Right lobe of liver (tissue), 4 donors: ENCODE measurements at regions not wholly inside any gene's neighbourhood (a gene's known extent, or its start where the extent isn't known, plus 50 kb on each side); places are given as distances from the start of the nearest gene placed in this dataset.

ENCODE experiments used
- CTCF ChIP-seq, 4 donors: fragments of 200-600 bp in 3 of 4; fragments of 450-650 bp in 1 of 4; IDR thresholded peaks; one replicate each; pipeline versions ENCODE4 v1.5.1 to v1.8.0; 2016 to 2022; ENCODE audit warnings: antibody characterized with exemption in 4 of 4, mild to moderate bottlenecking in 2 of 4
- POLR2A ChIP-seq: fragments of 450-650 bp; IDR thresholded peaks from one replicate; pipeline ENCODE4 v1.6.1; 2017; ENCODE audit warnings: antibody characterized with exemption, mild to moderate bottlenecking
- donor health status: DM: no; HTN: no; CAD: no.
- donor health status: DM: no; HTN: no; CAD: no.
- donor health status: DM: no; HTN: yes; CAD: no.

DNA sequence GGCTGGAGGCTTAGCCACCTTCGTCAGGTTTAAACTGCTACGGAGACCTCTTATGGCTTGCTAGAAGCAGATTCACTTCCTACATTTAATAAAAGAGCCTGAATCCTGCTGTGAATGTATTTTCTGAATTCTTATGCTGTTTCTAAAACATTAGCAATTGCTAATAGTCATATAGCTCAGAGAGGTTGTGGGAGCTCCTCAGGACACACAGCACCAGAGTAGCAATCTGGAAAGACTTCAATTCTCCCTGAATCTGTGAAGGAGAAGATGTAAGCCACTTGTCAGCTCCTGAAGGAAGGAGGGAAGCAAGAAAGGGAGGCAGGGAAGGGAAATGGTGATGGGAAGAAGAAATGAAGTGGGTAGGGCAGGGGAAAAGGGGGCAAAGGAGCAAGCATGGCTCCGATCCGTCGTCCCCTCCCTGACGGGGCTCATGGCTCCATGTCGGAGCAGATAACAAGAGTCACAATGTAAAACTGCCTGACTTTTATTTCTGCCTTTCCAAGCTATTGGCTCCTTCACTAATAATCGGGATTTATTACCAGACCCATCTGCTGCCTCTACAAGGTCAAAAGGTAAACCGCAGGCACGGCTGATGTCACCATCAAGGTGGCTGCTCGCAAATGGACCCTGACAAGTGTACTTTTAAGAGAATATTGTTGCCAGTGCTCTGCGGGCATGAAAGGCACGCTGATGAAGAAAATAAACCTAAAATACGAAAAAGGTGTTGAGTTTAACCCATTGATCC is 656.0 kb upstream of the SALL3 start:
- TF ChIP-seq CTCF (IDR thresholded peaks at IDR 0.05) (no peak), POLR2A (no peak)
